ENCODE measurements at regions not wholly inside any gene's neighbourhood (a gene's known extent, or its start where the extent isn't known, plus 50 kb on each side); places are given as distances from the start of the nearest gene placed in this dataset.

- no peak for DNase-seq
Observed at GRCh38 chr15:68500363-68501258, 68.6 kb upstream of the ITGA11 start.

DNA sequence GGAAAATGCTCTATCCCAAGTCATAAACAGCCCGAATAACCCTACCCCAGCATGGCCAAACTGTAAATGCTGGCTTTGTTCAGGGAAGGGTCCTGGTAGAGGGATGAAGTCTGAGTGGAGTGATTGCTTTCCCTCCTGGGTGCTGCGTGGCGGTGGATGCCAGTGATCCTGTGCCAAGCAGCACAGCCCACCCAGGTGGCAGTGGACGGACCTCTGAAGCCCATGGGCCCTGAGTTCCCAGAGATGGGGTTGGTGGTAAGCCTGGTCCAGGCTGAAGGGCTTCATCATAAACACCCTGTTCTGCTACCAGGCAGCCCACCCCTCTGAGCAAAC lies 69.3 kb upstream of the ITGA11 start:
- DNase-seq, result no peak

- DNase-seq, result no peak
Observed at GRCh38 chr15:68501616-68502015, 69.7 kb upstream of the ITGA11 start.

DNA sequence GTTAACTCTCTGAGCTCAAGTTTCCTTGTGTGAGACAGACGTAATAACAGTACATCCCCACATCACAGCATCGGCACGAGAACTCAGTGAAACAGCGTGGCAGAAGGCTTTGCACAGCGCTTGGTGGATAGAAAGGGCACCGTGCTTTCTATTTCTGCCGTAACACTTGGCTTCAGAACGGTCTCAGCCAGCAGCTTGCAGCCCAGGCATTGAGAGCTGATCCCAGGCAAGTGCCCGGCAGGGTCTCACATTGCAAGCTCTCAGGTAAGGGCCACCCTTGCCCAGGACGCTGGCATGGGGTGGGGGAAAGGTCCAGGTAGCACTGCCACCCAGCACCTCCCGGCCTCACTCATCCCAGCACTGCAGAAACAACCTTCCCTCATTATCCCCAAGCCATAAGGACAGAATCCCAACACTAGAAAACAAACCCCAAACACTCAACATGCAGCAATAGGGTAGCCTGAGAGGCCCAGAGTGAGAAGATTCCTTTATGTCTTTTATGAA lies 70.5 kb upstream of the ITGA11 start:
- no peak for DNase-seq

DNA sequence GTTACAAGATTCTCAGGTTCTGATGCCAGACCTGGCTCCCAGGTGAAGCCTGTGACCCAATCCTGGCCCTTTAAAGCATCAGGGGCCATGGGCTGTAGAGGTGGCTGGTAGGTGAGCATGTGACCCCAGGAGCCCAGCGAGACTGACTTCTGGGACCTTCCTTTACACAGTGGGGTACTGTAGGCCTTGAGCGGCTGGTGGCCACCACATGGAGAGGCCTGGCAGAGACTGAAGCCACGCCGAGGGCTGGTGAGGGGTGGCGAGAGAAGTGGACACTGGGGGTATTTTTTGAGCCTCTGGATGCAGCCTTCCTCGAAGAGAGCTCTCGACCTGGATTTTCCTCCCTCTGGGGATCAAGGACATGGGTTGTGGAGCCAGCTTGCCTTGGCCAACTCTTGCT lies 71.2 kb upstream of the ITGA11 start:
- DNase-seq, result no peak

GRCh38 chr15:68503791-68504680 lies 72.1 kb upstream of the ITGA11 start:
- no peak for DNase-seq

DNA sequence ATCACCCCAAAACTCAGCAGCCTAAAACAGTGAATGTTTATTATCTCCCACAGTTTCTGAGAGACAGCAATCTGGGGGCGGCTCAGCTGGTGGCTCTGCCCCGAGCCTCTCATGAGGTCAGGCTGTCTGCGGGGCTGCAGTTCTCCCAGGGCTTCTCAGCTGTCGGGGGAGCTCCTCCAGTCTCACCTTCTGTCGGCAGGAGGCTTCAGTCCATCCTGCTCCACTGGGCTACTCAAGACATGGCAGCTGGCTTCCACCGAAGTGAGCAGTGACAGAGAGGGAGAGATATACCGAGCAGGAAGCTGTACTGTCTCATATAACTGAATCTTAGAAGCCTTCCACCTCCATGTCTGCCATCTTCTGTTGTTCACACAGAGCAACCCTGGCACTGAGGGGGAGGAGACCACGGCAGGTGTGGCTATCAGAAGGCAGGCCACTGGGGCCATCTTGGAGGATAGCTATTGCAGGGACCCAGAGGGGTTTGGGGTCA lies 72.8 kb upstream of the ITGA11 start:
- DNase-seq, result no peak

- DNase-seq, result no peak
Observed at GRCh38 chr15:68506071-68506470, 72.7 kb upstream of the CORO2B start.

- no peak for DNase-seq
Observed at GRCh38 chr15:68507447-68507846, 71.3 kb upstream of the CORO2B start.

- no peak for DNase-seq
Observed at GRCh38 chr15:68508485-68509189, 70.2 kb upstream of the CORO2B start.

- DNase-seq, result no peak
Observed at GRCh38 chr15:68510558-68510957, 68.2 kb upstream of the CORO2B start.

DNA sequence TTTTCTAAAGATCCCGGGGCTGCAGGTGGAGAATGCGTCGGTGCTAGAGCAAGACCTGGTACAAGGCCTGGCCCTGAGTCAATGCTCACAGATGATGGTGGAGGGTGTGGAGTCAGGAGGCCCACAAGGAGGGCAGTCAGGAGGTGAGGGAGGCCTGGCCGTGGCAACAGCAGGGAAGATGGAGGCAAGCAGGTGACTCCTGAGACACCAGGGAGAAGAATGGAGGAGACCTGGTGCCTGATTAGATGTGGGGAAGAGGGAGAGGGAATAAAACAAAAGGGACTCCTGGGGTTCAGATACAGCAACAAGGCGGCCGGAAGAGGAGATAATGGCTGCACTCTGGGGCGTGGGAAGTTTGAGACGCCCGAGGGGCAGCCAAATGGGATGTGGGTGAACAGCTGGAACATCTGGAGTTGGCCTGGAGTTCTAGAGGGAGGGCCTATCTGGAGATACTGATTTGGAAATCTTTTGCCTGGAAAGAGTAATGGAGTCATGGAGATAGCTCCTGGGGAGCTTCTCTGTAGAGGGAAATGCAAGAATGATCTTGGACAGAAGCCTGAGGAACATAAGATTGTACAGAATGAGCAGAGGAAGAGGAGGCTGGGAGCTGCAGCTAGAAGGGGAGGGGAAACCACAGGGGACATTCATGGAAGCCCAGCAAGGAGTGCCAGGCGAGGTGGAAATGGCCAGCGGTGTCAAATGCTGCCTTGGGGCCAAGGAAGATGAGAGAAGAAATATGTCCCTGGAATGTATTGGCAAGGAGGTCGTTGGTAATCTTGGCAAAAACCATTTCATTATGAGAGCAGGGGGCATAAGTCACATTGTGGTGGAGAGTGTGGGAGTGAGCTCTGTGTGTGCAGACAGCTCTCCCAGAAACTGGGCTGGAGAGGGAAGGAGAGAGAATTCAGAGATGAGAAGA lies 67.5 kb upstream of the CORO2B start:
- no peak for DNase-seq

DNA sequence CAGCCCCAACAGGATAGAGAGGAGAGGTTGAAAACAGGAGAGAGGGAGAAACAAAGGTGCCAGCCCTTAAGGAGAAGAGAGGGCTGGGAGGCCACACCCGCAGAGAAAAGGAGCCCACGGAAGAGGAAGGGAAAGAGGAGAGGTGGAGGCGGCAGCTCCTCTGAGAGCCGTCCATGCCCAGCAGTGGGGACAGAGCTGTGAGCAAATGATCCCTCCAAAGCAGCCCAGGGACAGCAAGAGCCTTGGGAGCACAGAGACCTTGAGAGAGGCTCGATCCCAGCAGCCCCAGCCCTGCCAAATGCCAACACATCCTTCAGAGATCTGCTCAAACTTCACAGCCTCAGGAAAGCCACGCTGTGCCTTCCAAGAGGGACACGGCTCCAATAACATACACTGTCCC lies 66.7 kb upstream of the CORO2B start:
- DNase-seq, result no peak

DNA sequence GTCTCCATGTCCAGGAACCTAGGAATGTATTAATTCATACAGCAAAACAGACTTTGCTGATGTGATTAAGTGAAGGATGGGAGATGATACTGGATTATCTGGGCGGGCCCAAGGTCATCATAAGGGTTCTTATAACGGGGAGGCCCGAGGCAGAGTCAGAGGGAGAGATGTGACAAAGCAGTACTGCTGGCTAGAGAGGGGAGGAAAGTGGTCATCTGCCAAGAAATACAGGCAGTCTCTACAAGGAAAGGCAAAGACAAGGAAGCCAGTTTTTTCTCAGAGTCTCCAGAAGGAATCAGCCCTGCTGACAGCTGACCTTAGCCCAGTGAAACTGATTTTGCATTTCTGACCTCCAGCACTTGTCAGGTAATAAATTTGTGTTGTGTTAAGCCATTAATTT lies 66.2 kb upstream of the CORO2B start:
- DNase-seq, result no peak

- DNase-seq, result no peak
Observed at GRCh38 chr15:68515371-68516095, 63.3 kb upstream of the CORO2B start.

GRCh38 chr15:68517285-68517761 lies 61.5 kb upstream of the CORO2B start:
- DNase-seq, result no peak

- no peak for DNase-seq
Observed at GRCh38 chr15:68518046-68518445, 60.7 kb upstream of the CORO2B start.

GRCh38 chr15:68518785-68519430 lies 59.9 kb upstream of the CORO2B start:
- DNase-seq, result no peak

DNA sequence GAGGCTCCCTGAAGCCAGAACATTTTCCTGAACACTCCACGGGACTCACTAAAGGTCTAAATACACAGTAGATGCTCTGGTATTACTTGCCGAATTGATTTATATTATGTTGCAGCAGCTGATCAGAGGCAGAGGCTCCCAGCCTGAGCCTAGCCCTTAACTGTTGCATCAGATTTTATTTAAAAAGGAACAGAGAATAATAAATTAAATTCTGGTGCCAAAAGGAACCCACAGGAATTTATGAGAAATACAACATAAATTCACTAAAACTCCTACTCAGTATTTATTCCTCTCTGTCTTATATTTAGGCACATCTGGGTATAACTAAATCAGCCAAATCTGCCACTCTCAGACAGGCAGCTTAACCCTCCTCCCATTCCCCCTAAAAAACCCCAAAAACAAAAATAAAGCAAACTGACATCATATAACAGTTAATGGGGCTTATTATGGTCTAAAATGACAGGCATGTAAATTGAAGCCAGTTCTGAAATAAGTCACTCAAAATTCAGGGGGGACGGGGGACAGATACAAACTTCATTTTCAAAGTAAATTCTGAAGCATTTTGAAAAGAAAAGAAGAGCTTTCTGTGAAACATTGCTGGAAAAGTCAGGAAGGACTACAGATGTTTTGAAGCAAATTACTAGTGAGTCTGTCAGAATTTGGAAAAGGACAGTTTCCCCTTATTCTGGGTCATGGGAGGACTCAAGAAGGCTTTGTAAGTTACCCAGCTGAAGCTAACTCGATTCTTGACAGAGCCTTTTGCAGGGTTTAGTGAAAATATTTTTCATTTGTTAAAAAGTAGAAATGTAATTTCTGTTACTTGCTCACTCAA lies 53.8 kb upstream of the CORO2B start:
- DNase-seq, result no peak

DNA sequence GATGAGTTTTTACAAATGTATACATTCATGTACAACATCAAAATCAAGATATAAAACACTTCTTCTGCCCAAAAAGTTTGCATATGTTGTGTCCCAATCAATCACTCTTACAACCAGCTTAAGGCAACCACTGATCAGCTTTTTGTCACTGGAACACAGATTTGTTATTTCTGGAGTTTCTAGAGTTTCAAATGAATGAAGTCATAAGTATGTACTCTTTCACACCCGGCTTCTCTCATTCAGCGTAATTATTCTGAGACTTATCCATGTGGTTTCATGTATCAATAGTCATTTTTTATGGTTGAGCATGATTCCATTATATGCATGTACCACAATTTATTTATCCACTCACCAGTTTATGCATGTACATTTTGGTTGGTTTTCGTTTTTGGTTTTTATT lies 53.0 kb upstream of the CORO2B start:
- DNase-seq, result no peak
